Panc1 (cell line): ENCODE measurements at regions not wholly inside any gene's neighbourhood (a gene's known extent, or its start where the extent isn't known, plus 50 kb on each side); places are given as distances from the start of the nearest gene placed in this dataset.

ENCODE experiments used
- ATAC-seq: fragments of 200-7000 bp; cut with Tn5 transposase; 2 replicates; pipeline ENCODE4 v1.9.1; 2020; ENCODE audit warnings: mild to moderate bottlenecking, moderate library complexity
- BruUV-seq: library from RNA; stranded (reverse); fragments of 400-500 nt; replicated peaks from 2 replicates; lab custom pipeline; 2021; lab: Mats Ljungman, UMichigan
- CTCF ChIA-PET: fragments of 300-600 bp; sonication (Branson Sonifier 250); formaldehyde crosslinking; loops from one replicate; lab custom pipeline; 2022; ENCODE audit warnings: antibody characterized with exemption; lab: Charles Lee
- POLR2A ChIA-PET: fragments of 300-600 bp; sonication (Branson Sonifier 250); formaldehyde crosslinking; loops from one replicate; lab custom pipeline; 2022; ENCODE audit warnings: antibody characterized with exemption; lab: Charles Lee
- DNase-seq: peaks from one replicate; pipeline ENCODE4 v3.0.0-alpha.2; 2010; ENCODE audit warnings: low read depth, low spot score
- H3K27ac ChIP-seq: 2 replicates; pipeline ENCODE4 v1.5.1; 2011; ENCODE audit warnings: mild to moderate bottlenecking, low read length, inconsistent platforms
- H3K27me3 ChIP-seq: fragments of 200-500 bp; sonication (Bioruptor generic); 2 replicates; pipeline ENCODE4 v1.6.0; 2014; ENCODE audit warnings: low read length, inconsistent platforms; ENCODE audit not compliant: control insufficient read depth, insufficient read depth
- H3K36me3 ChIP-seq: fragments of 200-500 bp; sonication (Bioruptor generic); 2 replicates; pipeline ENCODE4 v1.5.1; 2014; ENCODE audit warnings: inconsistent platforms, mild to moderate bottlenecking, low read length, moderate library complexity; ENCODE audit not compliant: control insufficient read depth, insufficient read depth
- H3K4me1 ChIP-seq: 2 replicates; pipeline ENCODE4 v1.5.1; 2011; ENCODE audit warnings: inconsistent platforms, mild to moderate bottlenecking, low read length, moderate library complexity; ENCODE audit not compliant: control insufficient read depth, insufficient read depth
- H3K4me3 ChIP-seq, 2 experiments: 2 replicates each; pipeline ENCODE4 v1.5.1; 2011 to 2012; ENCODE audit warnings: low read depth in 2 of 2, low read length in 2 of 2, mild to moderate bottlenecking in 2 of 2, inconsistent platforms in 1 of 2, moderate library complexity in 1 of 2
- H3K9me3 ChIP-seq: fragments of 200-500 bp; sonication (Bioruptor generic); 2 replicates; pipeline ENCODE4 v1.5.1; 2014; ENCODE audit warnings: low read depth, mild to moderate bottlenecking, inconsistent platforms, low read length, moderate library complexity; ENCODE audit not compliant: control insufficient read depth, insufficient read depth
- POLR2AphosphoS5 ChIP-seq: IDR thresholded peaks from 2 replicates; pipeline ENCODE4 v1.6.1; 2012; ENCODE audit warnings: mild to moderate bottlenecking, low read depth, low read length, moderate library complexity
- SIN3A ChIP-seq: IDR thresholded peaks from 2 replicates; pipeline ENCODE4 v1.6.1; 2012; ENCODE audit warnings: low read depth, mild to moderate bottlenecking, low read length, moderate library complexity, borderline replicate concordance; ENCODE audit not compliant: insufficient read depth
- TCF7L2 ChIP-seq: IDR thresholded peaks from 2 replicates; pipeline ENCODE4 v1.6.1; 2011; ENCODE audit warnings: mild to moderate bottlenecking, low read depth, low read length, inconsistent platforms
- in situ Hi-C: cut with HindIII; loops from 2 replicates; pipeline ENCODE4 v1.10.0; 2016; ENCODE audit warnings: low sequenced_read_pairs, low pct_unique_long_range_greater_than_20kb
- intact Hi-C: fragments of 100-400 bp; cut with micrococcal nuclease; formaldehyde crosslinking; loops from one replicate; pipeline ENCODE4 v1.10.0; 2022; ENCODE audit not compliant: unreplicated experiment
- TF ChIP-seq, protein P1 (sequence below): fragments of 450-650 bp; IDR thresholded peaks from 2 replicates; pipeline ENCODE4 v1.5.1; 2017; ENCODE audit warnings: mild to moderate bottlenecking
- TF ChIP-seq, protein P2 (sequence below), 2 experiments: IDR thresholded peaks; 2 replicates each; pipeline ENCODE4 v1.6.1; 2011 to 2012; ENCODE audit warnings: low read depth in 2 of 2, control low read depth in 1 of 2, low read length in 1 of 2, mild to moderate bottlenecking in 1 of 2, moderate library complexity in 1 of 2; ENCODE audit not compliant: insufficient read depth in 1 of 2

DNA sequence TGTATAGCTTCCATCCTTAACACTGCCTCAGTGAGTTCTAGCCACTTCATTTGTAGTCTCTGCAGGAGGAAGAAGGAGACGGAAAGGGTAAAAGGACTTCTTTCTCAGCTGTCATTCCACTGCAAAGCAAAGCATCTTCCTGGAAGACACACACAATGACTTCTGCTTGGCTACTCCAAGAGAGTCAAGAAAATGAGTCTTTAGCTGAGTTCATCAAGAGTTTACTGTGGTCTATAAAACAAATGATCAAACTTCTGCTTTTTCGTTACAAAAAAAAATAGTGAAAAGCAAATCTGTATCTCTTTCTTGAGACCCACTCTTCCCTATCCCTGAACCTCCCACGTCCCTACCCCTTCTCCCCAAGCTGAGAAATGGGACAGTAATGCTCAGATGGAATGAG, 205.0 kb upstream of the AHR start:
- no TSS peak for BruUV-seq
- POLR2A ChIA-PET: no interaction called here

DNA sequence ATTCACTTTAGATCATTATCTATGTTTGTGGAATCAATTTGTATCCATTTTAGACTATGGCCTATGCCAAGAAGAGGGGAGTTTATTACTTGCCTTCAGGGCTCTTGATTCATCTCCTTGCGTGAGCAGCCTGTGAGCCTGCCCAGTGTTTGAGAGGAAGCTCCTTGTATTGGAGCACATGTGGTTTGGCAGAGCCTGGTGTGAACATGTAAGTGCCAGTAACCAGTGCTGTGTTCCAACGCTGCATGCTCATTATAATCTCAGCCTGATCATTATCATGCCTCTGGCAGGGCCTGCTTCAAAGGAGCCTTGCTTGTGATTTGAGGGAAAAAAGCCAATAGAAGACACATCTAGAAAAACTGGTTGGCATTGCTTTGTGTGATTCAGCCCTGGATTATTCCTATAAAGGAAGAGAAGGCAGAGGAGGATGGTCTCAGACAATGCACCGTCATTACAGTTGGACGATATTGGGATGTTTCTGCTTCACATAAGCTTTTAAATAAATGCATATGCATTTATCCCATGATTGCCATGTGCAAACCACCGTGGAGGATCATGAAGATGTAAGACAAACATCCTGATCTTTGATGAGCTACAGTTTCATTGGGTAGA, 203.4 kb upstream of the AHR start:
- DNase-seq: no peak
- Histone ChIP-seq H3K9me3 (no peaks in the 10 kb centered on the region), H3K27me3 (no peaks in the 10 kb centered on the region), H3K4me3 (no peak overlapping the region), H3K4me1 (0 out of 2 replicates have a peak, but pooled peaks cover 3% of the 10 kb centered on the region), H3K36me3 (no peaks in the 10 kb centered on the region), H3K27ac (no peak overlapping the region)
- no peak for TF ChIP-seq POLR2AphosphoS5
- TF ChIP-seq, protein P1, sequence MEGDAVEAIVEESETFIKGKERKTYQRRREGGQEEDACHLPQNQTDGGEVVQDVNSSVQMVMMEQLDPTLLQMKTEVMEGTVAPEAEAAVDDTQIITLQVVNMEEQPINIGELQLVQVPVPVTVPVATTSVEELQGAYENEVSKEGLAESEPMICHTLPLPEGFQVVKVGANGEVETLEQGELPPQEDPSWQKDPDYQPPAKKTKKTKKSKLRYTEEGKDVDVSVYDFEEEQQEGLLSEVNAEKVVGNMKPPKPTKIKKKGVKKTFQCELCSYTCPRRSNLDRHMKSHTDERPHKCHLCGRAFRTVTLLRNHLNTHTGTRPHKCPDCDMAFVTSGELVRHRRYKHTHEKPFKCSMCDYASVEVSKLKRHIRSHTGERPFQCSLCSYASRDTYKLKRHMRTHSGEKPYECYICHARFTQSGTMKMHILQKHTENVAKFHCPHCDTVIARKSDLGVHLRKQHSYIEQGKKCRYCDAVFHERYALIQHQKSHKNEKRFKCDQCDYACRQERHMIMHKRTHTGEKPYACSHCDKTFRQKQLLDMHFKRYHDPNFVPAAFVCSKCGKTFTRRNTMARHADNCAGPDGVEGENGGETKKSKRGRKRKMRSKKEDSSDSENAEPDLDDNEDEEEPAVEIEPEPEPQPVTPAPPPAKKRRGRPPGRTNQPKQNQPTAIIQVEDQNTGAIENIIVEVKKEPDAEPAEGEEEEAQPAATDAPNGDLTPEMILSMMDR: no peak
- in situ Hi-C loops (no loop called here), intact Hi-C loops (no loop called here)
- POLR2A ChIA-PET: interaction anchor here (0.6 to 1.1 kb wide), 2 partner anchors 9 to 15 kb away, joined by 4 read pairs; no protein-coding TSS in a partner anchor
- CTCF ChIA-PET: no interaction called here
- ATAC-seq: peak; percentile 69
- no TSS peak for BruUV-seq

More for the DNA sequence above, 205.0 kb upstream of the AHR start:
- 0 out of 2 replicates have a peak, but pooled peaks cover 3% of the 10 kb centered on the region for H3K4me1 ChIP-seq
- H3K4me3 ChIP-seq: no peak overlapping the region
- no peak overlapping the region for H3K27ac ChIP-seq
- H3K9me3 ChIP-seq: no peaks in the 10 kb centered on the region
- no peak for TF ChIP-seq SIN3A
- no peak for TF ChIP-seq POLR2AphosphoS5
- TF ChIP-seq, protein P2, sequence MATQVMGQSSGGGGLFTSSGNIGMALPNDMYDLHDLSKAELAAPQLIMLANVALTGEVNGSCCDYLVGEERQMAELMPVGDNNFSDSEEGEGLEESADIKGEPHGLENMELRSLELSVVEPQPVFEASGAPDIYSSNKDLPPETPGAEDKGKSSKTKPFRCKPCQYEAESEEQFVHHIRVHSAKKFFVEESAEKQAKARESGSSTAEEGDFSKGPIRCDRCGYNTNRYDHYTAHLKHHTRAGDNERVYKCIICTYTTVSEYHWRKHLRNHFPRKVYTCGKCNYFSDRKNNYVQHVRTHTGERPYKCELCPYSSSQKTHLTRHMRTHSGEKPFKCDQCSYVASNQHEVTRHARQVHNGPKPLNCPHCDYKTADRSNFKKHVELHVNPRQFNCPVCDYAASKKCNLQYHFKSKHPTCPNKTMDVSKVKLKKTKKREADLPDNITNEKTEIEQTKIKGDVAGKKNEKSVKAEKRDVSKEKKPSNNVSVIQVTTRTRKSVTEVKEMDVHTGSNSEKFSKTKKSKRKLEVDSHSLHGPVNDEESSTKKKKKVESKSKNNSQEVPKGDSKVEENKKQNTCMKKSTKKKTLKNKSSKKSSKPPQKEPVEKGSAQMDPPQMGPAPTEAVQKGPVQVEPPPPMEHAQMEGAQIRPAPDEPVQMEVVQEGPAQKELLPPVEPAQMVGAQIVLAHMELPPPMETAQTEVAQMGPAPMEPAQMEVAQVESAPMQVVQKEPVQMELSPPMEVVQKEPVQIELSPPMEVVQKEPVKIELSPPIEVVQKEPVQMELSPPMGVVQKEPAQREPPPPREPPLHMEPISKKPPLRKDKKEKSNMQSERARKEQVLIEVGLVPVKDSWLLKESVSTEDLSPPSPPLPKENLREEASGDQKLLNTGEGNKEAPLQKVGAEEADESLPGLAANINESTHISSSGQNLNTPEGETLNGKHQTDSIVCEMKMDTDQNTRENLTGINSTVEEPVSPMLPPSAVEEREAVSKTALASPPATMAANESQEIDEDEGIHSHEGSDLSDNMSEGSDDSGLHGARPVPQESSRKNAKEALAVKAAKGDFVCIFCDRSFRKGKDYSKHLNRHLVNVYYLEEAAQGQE (IDR thresholded peaks at IDR 0.05; ENCODE audit: insufficient read depth in 1 of 2, low read depth in 2 of 2, low read length in 1 of 2): no peak
- no peak for TF ChIP-seq TCF7L2
- TF ChIP-seq, protein P1: no peak
- in situ Hi-C loops (no loop called here), intact Hi-C loops (no loop called here)
- DNase-seq: no peak
- CTCF ChIA-PET: no interaction called here
- H3K36me3 ChIP-seq: no peaks in the 10 kb centered on the region
- H3K27me3 ChIP-seq: no peaks in the 10 kb centered on the region
- ATAC-seq: no peak
